ENCODE measurements at regions not wholly inside any gene's neighbourhood (a gene's known extent, or its start where the extent isn't known, plus 50 kb on each side); places are given as distances from the start of the nearest gene placed in this dataset.
A peak's percentile ranks its signal among the peaks of the same experiment; 100 is the strongest.
"Not testable (repeated sequence)": the region's sequence is repeated elsewhere in the genome, so short reads cannot be mapped to it uniquely, and the experiment has no call there.

DNA sequence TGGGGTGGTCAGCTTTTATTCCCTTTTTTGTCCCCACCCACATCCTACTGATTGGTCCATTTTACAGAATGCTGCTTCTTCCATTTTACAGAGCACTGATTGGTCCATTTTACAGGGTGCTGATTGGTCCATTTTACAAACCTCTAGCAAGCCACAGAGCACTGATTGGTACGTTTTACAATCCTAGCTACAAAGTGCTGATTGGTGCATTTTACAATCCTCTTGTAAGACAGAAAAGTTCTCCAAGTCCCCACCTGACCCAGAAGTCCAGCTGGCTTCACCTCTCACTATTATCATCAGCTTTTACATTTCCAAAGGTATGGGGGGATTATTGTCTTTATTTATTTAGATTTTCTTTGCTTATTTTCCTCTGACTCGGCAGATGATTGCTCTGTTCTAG lies 390.4 kb upstream of the STXBP6 start:
- DNase-seq (ENCODE audit: low read depth), result not testable (repeated sequence)

DNA sequence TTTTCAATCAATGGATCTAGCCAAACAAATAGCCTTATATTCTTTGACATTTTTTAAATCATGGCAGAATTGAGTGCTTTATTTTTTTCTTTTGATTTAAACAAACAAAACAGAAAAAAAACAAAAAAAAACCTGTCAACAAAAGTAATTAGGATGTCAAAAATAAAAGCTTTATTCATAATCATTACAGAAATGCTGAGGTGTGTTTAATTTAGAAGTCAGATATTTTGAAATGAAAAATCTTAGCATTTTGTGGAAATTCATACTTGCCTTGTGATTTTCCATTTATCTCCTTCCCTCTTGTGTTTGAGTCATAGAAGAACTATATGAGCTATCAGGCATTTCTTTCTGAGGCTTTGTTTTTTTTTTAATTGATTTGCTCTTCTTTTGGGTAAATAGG lies 387.0 kb upstream of the STXBP6 start:
- DNase-seq (ENCODE audit: low read depth), result no peak

DNA sequence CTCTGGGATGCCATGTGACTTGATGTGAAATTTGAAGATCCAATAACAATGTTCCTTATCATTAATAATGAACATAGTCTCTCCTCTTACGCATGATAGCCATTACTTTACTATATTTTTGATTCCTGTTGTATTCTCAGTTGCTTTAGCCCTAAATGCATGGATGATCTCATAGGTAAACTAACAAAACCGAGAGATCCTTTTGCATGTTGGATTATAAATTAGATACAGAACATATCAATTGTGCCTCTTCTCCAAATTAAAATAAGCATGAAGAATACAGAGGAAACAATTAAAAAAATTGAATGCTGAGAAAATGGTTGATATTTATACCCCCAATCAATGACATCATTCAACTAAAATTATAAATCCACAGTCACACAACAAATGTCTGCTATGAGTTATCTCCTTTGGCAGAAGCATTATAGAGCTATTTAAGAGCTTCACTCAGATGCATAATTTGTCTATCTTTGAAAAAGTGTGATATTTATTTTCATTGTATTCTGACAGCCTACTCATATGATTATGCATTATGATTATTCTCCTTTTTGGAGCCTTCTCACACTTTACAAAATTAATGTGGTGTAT lies 386.4 kb upstream of the STXBP6 start:
- DNase-seq (ENCODE audit: low read depth), result no peak

GRCh38 chr14:25431211-25432076 lies 381.5 kb upstream of the STXBP6 start:
- DNase-seq (ENCODE audit: low read depth), result no peak

GRCh38 chr14:25430808-25431207 lies 380.9 kb upstream of the STXBP6 start:
- DNase-seq (ENCODE audit: low read depth), result no peak

DNA sequence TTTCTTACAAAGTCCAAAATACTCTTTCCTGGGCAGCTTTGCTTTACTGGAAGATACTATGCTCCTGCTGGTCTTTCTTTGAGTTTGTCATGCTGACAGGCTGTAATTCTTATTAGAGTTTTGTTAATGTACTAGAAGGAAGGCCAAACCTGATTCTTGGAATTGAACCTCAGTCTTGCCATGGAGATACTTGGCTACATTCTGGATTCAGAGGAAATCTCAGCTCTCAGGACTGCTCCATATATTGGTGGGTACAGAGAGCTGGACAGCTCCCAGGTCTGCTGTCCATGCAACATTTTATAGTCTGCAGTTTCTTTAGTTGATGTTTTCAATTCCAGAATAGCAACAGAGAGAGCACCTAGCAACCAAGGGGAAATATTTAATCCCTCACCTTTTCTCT lies 363.1 kb upstream of the STXBP6 start:
- DNase-seq (ENCODE audit: low read depth), result no peak

GRCh38 chr14:25411781-25412757 lies 362.1 kb upstream of the STXBP6 start:
- no peak for DNase-seq (ENCODE audit: low read depth)

DNA sequence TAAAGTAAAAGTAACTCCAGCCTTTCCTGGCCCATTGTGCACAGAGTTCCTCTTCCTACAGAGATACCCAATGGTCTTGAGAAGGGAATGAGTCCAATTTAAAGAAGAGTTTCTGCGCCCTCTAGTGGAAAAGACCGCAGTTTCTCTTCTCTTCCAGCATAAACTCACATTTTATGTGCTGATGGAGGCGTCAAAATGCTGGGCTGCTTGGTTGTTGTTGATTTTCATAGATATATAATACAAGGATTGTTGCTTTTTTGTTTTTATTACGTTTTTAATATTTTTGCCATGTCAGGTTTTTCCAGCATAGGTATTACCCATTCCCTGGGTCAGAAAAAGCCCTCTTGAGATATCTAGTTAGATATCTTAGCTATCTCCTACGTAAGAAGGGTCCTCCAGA lies 356.9 kb upstream of the STXBP6 start:
- DNase-seq (ENCODE audit: low read depth), result peak; percentile 30

GRCh38 chr14:25400607-25401206 lies 350.8 kb upstream of the STXBP6 start:
- DNase-seq (ENCODE audit: low read depth), result peak; percentile 44

DNA sequence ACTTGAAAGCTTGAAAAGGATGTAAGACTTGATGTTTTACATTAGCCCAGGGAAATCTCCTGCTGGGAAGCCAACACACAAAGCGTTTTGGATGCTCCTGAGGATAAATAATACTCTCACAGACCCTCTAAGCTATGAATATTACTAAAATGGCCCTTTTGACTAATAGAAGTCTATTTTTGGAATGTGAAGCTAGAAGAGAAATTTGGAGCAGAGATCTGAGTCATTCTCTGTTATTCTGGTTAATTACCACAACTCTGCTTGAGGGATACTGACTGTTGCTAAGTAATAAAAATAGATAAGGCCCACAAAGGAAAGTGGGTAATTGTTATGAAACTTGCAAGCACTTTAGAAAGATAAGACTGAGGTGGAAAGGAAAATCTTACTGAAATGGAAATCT lies 346.2 kb upstream of the STXBP6 start:
- no peak for DNase-seq (ENCODE audit: low read depth)

DNA sequence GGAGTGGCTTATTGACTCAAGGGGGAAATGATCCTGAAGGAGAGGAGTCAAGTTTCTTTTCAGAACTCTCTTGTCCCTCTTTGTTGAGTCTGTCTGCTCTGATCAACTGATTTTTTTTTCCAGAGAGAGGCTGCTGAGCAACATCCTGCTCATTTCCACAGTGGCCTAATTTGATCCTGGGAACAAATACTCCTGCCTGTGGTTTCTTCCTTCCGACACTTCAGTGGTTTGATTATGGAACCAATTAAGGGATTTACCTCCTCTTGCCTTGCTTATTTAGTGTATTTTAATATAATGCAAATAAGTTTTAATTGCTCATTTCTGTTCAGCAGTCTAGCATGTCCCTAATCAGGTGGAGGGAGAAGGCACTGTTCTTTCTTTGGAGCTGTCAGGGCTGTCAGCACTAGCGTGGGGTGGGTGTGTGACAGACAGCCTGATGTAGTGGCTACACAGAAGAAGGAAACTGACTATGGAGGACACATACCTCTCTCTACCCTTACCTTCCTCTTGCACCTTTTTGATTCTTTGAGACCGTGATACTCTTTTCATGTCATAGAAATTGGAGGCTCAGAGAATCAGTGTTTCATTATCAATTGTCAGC lies 344.9 kb upstream of the STXBP6 start:
- no peak for DNase-seq (ENCODE audit: low read depth)

- no peak for DNase-seq (ENCODE audit: low read depth)
Measured at GRCh38 chr14:25394356-25394755, 344.4 kb upstream of the STXBP6 start.

DNA sequence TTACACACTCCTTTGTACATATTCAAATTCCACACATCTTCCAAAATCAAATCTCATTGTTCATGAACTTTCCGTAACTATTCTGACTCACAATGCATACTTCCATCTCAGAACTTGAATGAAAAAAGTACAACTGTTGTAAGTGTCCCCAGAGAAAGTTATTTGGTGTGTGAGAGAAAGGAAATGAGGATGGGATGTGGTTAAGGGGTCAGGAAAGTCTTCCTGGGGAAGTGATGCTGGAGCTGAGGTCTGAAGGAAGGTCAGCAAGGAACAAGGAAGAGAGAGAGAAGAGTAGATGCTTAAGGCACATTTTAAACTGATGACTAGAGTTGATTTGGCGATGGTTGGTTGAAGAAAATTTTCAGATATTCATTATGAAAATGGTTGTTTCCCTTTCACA lies 340.0 kb upstream of the STXBP6 start:
- no peak for DNase-seq (ENCODE audit: low read depth)

GRCh38 chr14:25381498-25381897 lies 331.6 kb upstream of the STXBP6 start:
- peak; percentile 1 for DNase-seq (ENCODE audit: low read depth)

- no peak for DNase-seq (ENCODE audit: low read depth)
Measured at GRCh38 chr14:25375639-25376038, 325.7 kb upstream of the STXBP6 start.

DNA sequence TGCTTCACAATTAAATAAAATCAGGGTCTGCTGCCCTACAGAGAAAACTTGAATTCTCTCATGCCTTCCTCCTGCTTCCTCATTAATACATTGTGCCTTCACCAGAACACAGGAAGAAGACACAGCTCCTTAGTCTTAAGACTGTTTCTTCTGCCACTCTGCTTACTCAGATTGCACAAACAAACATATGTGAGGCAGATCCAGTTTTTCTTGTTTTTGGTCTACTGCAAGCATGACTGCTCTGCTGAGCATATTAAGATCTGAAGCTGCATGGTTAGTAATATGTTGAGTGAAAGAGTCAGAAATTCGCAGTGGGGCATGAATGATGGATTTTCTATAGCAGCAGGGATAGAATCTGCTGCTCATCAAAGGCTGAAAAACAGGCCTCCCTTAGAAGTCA lies 321.1 kb upstream of the STXBP6 start:
- DNase-seq (ENCODE audit: low read depth), result no peak

DNA sequence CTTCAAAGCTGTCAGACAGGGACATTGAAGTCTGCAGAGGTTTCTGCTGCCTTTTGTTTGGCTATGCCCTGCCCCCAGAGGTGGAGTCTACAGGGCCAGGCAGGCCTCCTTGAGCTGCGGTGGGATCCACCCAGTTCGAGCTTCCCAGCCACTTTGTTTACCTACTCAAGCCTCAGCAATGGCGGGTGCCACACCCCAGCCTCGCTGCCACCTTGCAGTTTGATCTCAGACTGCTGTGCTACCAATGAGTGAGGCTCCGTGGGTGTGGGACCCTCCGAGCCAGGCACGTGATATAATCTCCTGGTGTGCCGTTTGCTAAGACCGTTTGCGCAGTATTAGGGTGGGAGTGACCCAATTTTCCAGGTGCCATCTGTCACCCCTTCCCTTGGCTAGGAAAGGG lies 320.1 kb upstream of the STXBP6 start:
- not testable (repeated sequence) for DNase-seq (ENCODE audit: low read depth)

DNA sequence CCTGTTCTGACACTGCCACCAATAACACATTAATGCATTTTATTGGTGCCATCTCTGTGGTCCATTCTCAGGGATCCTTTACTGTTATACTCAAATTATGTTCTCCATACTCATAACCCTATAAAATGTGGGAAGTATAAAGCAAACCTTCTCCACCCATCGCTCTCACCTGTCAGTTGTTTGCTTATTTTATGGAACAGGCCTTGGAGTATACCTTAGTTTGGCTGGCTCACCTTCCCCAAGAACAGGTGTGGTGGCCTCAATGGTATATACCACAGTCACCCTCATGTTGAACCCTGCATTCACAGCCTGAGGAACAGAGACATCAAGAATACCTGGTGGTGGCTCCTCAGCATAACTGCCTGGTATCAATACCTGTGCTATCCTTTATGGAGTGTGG lies 308.4 kb upstream of the STXBP6 start:
- DNase-seq (ENCODE audit: low read depth), result no peak

DNA sequence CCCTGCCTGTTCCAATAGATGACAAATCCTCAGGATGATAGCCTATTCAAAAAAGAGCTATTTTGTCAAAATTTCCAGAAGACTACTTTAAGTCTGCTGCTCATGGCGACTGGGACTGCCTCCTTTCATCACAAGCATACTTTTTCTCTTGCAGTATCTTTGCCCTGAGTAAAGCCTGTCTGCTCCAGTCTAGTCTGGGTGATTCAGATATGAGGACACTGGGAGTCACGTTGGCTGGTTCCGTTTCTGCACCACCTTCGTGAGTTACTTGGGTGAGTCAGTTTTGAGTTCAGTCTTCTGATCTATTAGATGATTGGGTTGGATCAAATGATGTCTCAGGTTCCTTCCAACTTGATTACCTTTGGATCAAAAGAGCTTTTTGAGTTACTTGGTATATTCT lies 301.3 kb upstream of the STXBP6 start:
- DNase-seq (ENCODE audit: low read depth), result no peak

DNA sequence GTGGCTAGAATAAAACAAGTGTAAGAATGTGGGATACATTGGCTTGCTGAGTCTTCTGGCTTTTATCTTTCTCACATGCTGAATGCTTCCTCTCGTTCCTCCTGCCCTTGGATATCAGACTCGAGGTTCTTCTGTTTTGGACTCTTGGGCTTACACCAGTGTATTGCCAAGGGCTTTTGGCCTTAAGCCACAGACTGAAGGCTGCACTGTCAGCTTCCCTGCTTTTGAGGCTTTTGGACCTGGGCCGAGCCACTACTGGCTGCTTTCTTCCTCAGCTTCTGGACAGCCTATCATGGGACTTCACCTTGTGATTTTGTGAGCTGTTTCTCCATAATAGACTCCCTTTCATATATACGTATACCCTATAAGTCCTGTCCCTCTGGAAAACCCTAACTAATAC lies 300.9 kb upstream of the STXBP6 start:
- DNase-seq (ENCODE audit: low read depth), result no peak

GRCh38 chr14:25350021-25350420 lies 300.1 kb upstream of the STXBP6 start:
- DNase-seq (ENCODE audit: low read depth), result no peak

All from LHCN-M2 (cell line).